CD4-positive, alpha-beta T cell (primary cell): ENCODE measurements at regions not wholly inside any gene's neighbourhood (a gene's known extent, or its start where the extent isn't known, plus 50 kb on each side); places are given as distances from the start of the nearest gene placed in this dataset.

Experiments used
- ATAC-seq: fragments of 200-7000 bp; cut with Tn5 transposase; one replicate; pipeline ENCODE4 v1.10.0; 2022; ENCODE audit warnings: mild to moderate bottlenecking; ENCODE audit not compliant: poor library complexity
- CTCF ChIA-PET: fragments of 350-600 bp; sonication (Branson Sonifier 250); formaldehyde crosslinking; loops from one replicate; lab custom pipeline; 2021; ENCODE audit warnings: antibody characterized with exemption, inconsistent platforms; lab: Charles Lee
- POLR2A ChIA-PET: fragments of 350-600 bp; sonication (Branson Sonifier 250); formaldehyde crosslinking; loops from one replicate; lab custom pipeline; 2021; ENCODE audit warnings: antibody characterized with exemption, inconsistent platforms; lab: Charles Lee
- DNase-seq, 14 experiments: peaks; one replicate each; pipeline ENCODE4 v3.0.0-alpha.2; 2013 to 2020; ENCODE audit warnings: mixed read lengths in 2 of 14
- H3K27ac ChIP-seq, 2 donors: one replicate each; pipeline versions ENCODE4 v1.5.1 to v1.7.0; 2013; ENCODE audit warnings: low read length in 2 of 2, low read depth in 1 of 2, mild to moderate bottlenecking in 1 of 2
- H3K27me3 ChIP-seq, 2 experiments: 1 replicate in 1 of 2; 2 replicates in 1 of 2; pipeline versions ENCODE4 v1.6.1 to v1.7.0; 2013; ENCODE audit warnings: low read length in 2 of 2, control low read depth in 1 of 2, mild to moderate bottlenecking in 1 of 2, moderate library complexity in 1 of 2; ENCODE audit not compliant: insufficient read depth in 2 of 2, control insufficient read depth in 1 of 2
- H3K36me3 ChIP-seq: one replicate; pipeline ENCODE4 v1.6.1; 2013; ENCODE audit warnings: low read length, control low read depth; ENCODE audit not compliant: insufficient read depth
- H3K4me1 ChIP-seq: one replicate; pipeline ENCODE4 v1.6.1; 2013; ENCODE audit warnings: low read length, control low read depth; ENCODE audit not compliant: insufficient read depth
- H3K4me3 ChIP-seq: one replicate; pipeline ENCODE4 v1.5.1; 2013; ENCODE audit warnings: mild to moderate bottlenecking, low read length, moderate library complexity
- H3K9me3 ChIP-seq, 2 experiments: 1 replicate in 1 of 2; 2 replicates in 1 of 2; pipeline versions ENCODE4 v1.6.1 to v1.7.0; 2013; ENCODE audit warnings: low read length in 2 of 2, mild to moderate bottlenecking in 2 of 2, control low read depth in 1 of 2, moderate library complexity in 1 of 2; ENCODE audit not compliant: control insufficient read depth in 1 of 2, insufficient read depth in 1 of 2
- H3K27ac Mint-ChIP-seq: one replicate; pipeline ENCODE4 v1.8.0; 2020; ENCODE audit warnings: mixed read lengths
- H3K27me3 Mint-ChIP-seq: one replicate; pipeline ENCODE4 v1.8.0; 2021; ENCODE audit warnings: mixed read lengths
- H3K36me3 Mint-ChIP-seq: one replicate; pipeline ENCODE4 v1.8.0; 2021; ENCODE audit warnings: low read depth, mixed read lengths
- H3K4me1 Mint-ChIP-seq: one replicate; pipeline ENCODE4 v1.8.0; 2021; ENCODE audit warnings: low read depth, mixed read lengths
- H3K4me3 Mint-ChIP-seq: one replicate; pipeline ENCODE4 v1.8.0; 2020; ENCODE audit warnings: mild to moderate bottlenecking, mixed read lengths
- H3K9me3 Mint-ChIP-seq: one replicate; pipeline ENCODE4 v1.8.0; 2020; ENCODE audit warnings: mixed read lengths
- CTCF ChIP-seq: fragments of 200-600 bp; IDR thresholded peaks from one replicate; pipeline ENCODE4 v1.8.0; 2022; ENCODE audit warnings: antibody characterized with exemption, mild to moderate bottlenecking
- intact Hi-C, 2 experiments: fragments of 100-400 bp; cut with DNase I in 1 of 2; cut with micrococcal nuclease in 1 of 2; formaldehyde crosslinking; loops; one replicate each; pipeline versions ENCODE4 v1.15.1 to v1.9.0; 2023 to 2025; cut with DNase I, micrococcal nuclease

- no peaks in the 10 kb centered on the region for H3K4me1 ChIP-seq
- ATAC-seq: peak; percentile 94
- ChIA-PET POLR2A (no interaction called here), CTCF (interaction anchor here (1.5 kb wide), 1 partner anchor 162 kb away, joined by 5 read pairs; no protein-coding TSS in a partner anchor)
- Mint-ChIP-seq H3K36me3 (no peaks in the 10 kb centered on the region), H3K4me3 (no peak overlapping the region), H3K4me1 (peaks cover 6% of the 10 kb centered on the region), H3K9me3 (no peaks in the 10 kb centered on the region), H3K27me3 (peaks cover 15% of the 10 kb centered on the region), H3K27ac (no peak overlapping the region)
- peaks cover 0 to 23% of the 10 kb centered on the region in 2 experiments for H3K27me3 ChIP-seq
- H3K27ac ChIP-seq: no peak overlapping the region
- H3K36me3 ChIP-seq: no peaks in the 10 kb centered on the region
- peak; percentile 37 to 85 (median 56) for DNase-seq
- peak; percentile 100 for TF ChIP-seq CTCF
- intact Hi-C loops: loop anchor here (1.0 to 2.0 kb wide), 2 partner anchors 161 to 919 kb away; partner anchors contain the start of gene RAD51D (in 1 of the 2)
- no peaks in the 10 kb centered on the region for H3K9me3 ChIP-seq
- H3K4me3 ChIP-seq: no peak overlapping the region
Measured at GRCh38 chr17:34199932-34200534, 55.1 kb upstream of the CCL2 start.

GRCh38 chr17:34201225-34201624 is 53.9 kb upstream of the CCL2 start:
- Mint-ChIP-seq H3K4me1 (peaks cover 6% of the 10 kb centered on the region), H3K9me3 (no peaks in the 10 kb centered on the region), H3K36me3 (no peaks in the 10 kb centered on the region), H3K4me3 (no peak overlapping the region), H3K27ac (no peak overlapping the region), H3K27me3 (peaks cover 12% of the 10 kb centered on the region)
- TF ChIP-seq CTCF: no peak
- Histone ChIP-seq H3K9me3 (no peaks in the 10 kb centered on the region), H3K27me3 (peaks cover 0 to 23% of the 10 kb centered on the region in 2 experiments), H3K4me3 (no peak overlapping the region), H3K4me1 (no peaks in the 10 kb centered on the region), H3K36me3 (no peaks in the 10 kb centered on the region), H3K27ac (no peak overlapping the region)
- DNase-seq (peak in 2 of 14 experiments; percentile 53 to 64), ATAC-seq (no peak)
- CTCF ChIA-PET: interaction anchor here (1.5 kb wide), 1 partner anchor 160 kb away, joined by 5 read pairs; no protein-coding TSS in a partner anchor
- intact Hi-C loops: loop anchor here in 1 of 2 experiments (2.0 kb wide), 1 partner anchor 918 kb away; the partner anchor contains the start of gene RAD51D
- POLR2A ChIA-PET: interaction anchor here (0.7 kb wide), 1 partner anchor 158 kb away, joined by 3 read pairs; no protein-coding TSS in a partner anchor

- ChIA-PET POLR2A (interaction anchor here (0.7 kb wide), 1 partner anchor 157 kb away, joined by 3 read pairs; no protein-coding TSS in a partner anchor), CTCF (interaction anchor here (1.6 kb wide), 1 partner anchor 160 kb away, joined by 4 read pairs; no protein-coding TSS in a partner anchor)
- no peak overlapping the region for H3K4me3 Mint-ChIP-seq
- H3K27me3 Mint-ChIP-seq: peaks cover 6% of the 10 kb centered on the region
- peaks cover 6% of the 10 kb centered on the region for H3K4me1 Mint-ChIP-seq
- H3K27me3 ChIP-seq: peaks cover 0 to 23% of the 10 kb centered on the region in 2 experiments
- no peak overlapping the region for H3K27ac Mint-ChIP-seq
- no peak overlapping the region for H3K4me3 ChIP-seq
- H3K9me3 ChIP-seq: no peaks in the 10 kb centered on the region
- no peaks in the 10 kb centered on the region for H3K9me3 Mint-ChIP-seq
- intact Hi-C loops: loop anchor here in 1 of 2 experiments (2.0 kb wide), 1 partner anchor 917 kb away; the partner anchor contains the start of gene RAD51D
- H3K36me3 Mint-ChIP-seq: no peaks in the 10 kb centered on the region
- H3K36me3 ChIP-seq: no peaks in the 10 kb centered on the region
- TF ChIP-seq CTCF: no peak
- no peak for DNase-seq
- no peak for ATAC-seq
- H3K4me1 ChIP-seq: no peaks in the 10 kb centered on the region
- no peak overlapping the region for H3K27ac ChIP-seq
Measured at GRCh38 chr17:34201767-34202166, 53.3 kb upstream of the CCL2 start.
